SIG-M5 treated with dmso at 0.1 percent for 504 hours (cell line): ENCODE measurements at regions not wholly inside any gene's neighbourhood (a gene's known extent, or its start where the extent isn't known, plus 50 kb on each side); places are given as distances from the start of the nearest gene placed in this dataset.
"Not testable (repeated sequence)": the region's sequence is repeated elsewhere in the genome, so short reads cannot be mapped to it uniquely, and the experiment has no call there.

ENCODE experiments used
- DNase-seq: peaks from one replicate; lab custom pipeline; 2025; ENCODE audit not compliant: unreplicated experiment; lab: John Stamatoyannopoulos, UW

GRCh38 chr17:22044706-22045246, 352.5 kb downstream of the KCNJ18 start:
- not testable (repeated sequence) for DNase-seq

- not testable (repeated sequence) for DNase-seq
Measured at GRCh38 chr17:22047521-22047920, 355.2 kb downstream of the KCNJ18 start.

GRCh38 chr17:22048226-22048625, 355.9 kb downstream of the KCNJ18 start:
- not testable (repeated sequence) for DNase-seq

GRCh38 chr17:22050766-22051165, 358.4 kb downstream of the KCNJ18 start:
- not testable (repeated sequence) for DNase-seq

GRCh38 chr17:22052715-22053114, 360.4 kb downstream of the KCNJ18 start:
- DNase-seq = not testable (repeated sequence)

GRCh38 chr17:22056566-22056965, 364.2 kb downstream of the KCNJ18 start:
- DNase-seq = not testable (repeated sequence)

GRCh38 chr17:22075918-22076317, 383.6 kb downstream of the KCNJ18 start:
- DNase-seq = not testable (repeated sequence)

GRCh38 chr17:22088589-22088988, 396.3 kb downstream of the KCNJ18 start:
- not testable (repeated sequence) for DNase-seq

- DNase-seq = no peak
Measured at GRCh38 chr17:22090263-22090935, 398.1 kb downstream of the KCNJ18 start.

- not testable (repeated sequence) for DNase-seq
Measured at GRCh38 chr17:22091041-22091679, 398.8 kb downstream of the KCNJ18 start.

- not testable (repeated sequence) for DNase-seq
Measured at GRCh38 chr17:22091840-22092239, 399.5 kb downstream of the KCNJ18 start.

GRCh38 chr17:22095414-22095813, 403.1 kb downstream of the KCNJ18 start:
- not testable (repeated sequence) for DNase-seq

- DNase-seq = not testable (repeated sequence)
Measured at GRCh38 chr17:22099633-22100032, 407.3 kb downstream of the KCNJ18 start.

GRCh38 chr17:22102177-22102576, 409.9 kb downstream of the KCNJ18 start:
- DNase-seq = no peak

GRCh38 chr17:22116720-22117119, 424.4 kb downstream of the KCNJ18 start:
- DNase-seq = not testable (repeated sequence)

GRCh38 chr17:22117401-22117800, 425.1 kb downstream of the KCNJ18 start:
- DNase-seq = not testable (repeated sequence)

- not testable (repeated sequence) for DNase-seq
Measured at GRCh38 chr17:22119016-22119415, 426.7 kb downstream of the KCNJ18 start.

- not testable (repeated sequence) for DNase-seq
Measured at GRCh38 chr17:22119751-22120150, 427.4 kb downstream of the KCNJ18 start.

GRCh38 chr17:22123536-22124281, 431.4 kb downstream of the KCNJ18 start:
- DNase-seq = no peak

GRCh38 chr17:22128171-22128570, 435.8 kb downstream of the KCNJ18 start:
- DNase-seq = no peak

GRCh38 chr17:22128723-22129122, 436.4 kb downstream of the KCNJ18 start:
- DNase-seq = no peak
